ENCODE measurements at regions not wholly inside any gene's neighbourhood (a gene's known extent, or its start where the extent isn't known, plus 50 kb on each side); places are given as distances from the start of the nearest gene placed in this dataset.

- 56 to 58% methylated on average over 4 of the region's 4 CpGs for WGBS, 2 donors
These were observed 288.3 kb downstream of the AHR start for GRCh38 chr7:17586711-17587110.

GRCh38 chr7:17588730-17589129 is 290.3 kb downstream of the AHR start:
- Histone ChIP-seq H3K4me1 (no peaks in the 10 kb centered on the region), H3K27me3 (no peaks in the 10 kb centered on the region), H3K27ac (no peak overlapping the region), H3K36me3 (replicated peaks in 1 of 2; ENCODE audit: insufficient read depth in 1 of 2, low read depth in 2 of 2) (no peaks in the 10 kb centered on the region), H3K4me3 (no peak overlapping the region), H3K9me3 (no peaks in the 10 kb centered on the region)
- 76 to 78% methylated on average over 1 of the region's 1 CpG for WGBS, 2 donors
- no peak for TF ChIP-seq CTCF (IDR thresholded peaks at IDR 0.05)
- DNase-seq (no peak), ATAC-seq (no peak)
- intact Hi-C loops (cut with DNase I), result no loop called here

More at GRCh38 chr7:17586711-17587110, 288.3 kb downstream of the AHR start:
- no peaks in the 10 kb centered on the region for H3K36me3 ChIP-seq (replicated peaks in 1 of 2; ENCODE audit: insufficient read depth in 1 of 2, low read depth in 2 of 2)
- TF ChIP-seq POLR2A (IDR thresholded peaks at IDR 0.05), result no peak
- no peak for TF ChIP-seq CTCF (IDR thresholded peaks at IDR 0.05)
- DNase-seq, result no peak
- ATAC-seq, result no peak
- no peaks in the 10 kb centered on the region for H3K9me3 ChIP-seq
- no peaks in the 10 kb centered on the region for H3K27me3 ChIP-seq
- H3K27ac ChIP-seq, result no peak overlapping the region
- intact Hi-C loops (cut with DNase I), result no loop called here
- no peak overlapping the region for H3K4me3 ChIP-seq
- H3K4me1 ChIP-seq, result no peaks in the 10 kb centered on the region

GRCh38 chr7:17589671-17590070 is 291.2 kb downstream of the AHR start:
- Histone ChIP-seq H3K4me3 (no peak overlapping the region), H3K27me3 (no peaks in the 10 kb centered on the region), H3K9me3 (no peaks in the 10 kb centered on the region), H3K27ac (no peak overlapping the region), H3K36me3 (replicated peaks in 1 of 2; ENCODE audit: insufficient read depth in 1 of 2, low read depth in 2 of 2) (no peaks in the 10 kb centered on the region), H3K4me1 (no peaks in the 10 kb centered on the region)
- ATAC-seq (no peak), DNase-seq (no peak)
- 42 to 57% methylated on average over 6 of the region's 6 CpGs for WGBS, 2 donors
- TF ChIP-seq CTCF (IDR thresholded peaks at IDR 0.05), result no peak
- TF ChIP-seq POLR2A (IDR thresholded peaks at IDR 0.05), result no peak
- intact Hi-C loops (cut with DNase I), result no loop called here

GRCh38 chr7:17590221-17590620 is 291.8 kb downstream of the AHR start:
- WGBS, 2 donors, result 71% methylated on average over 2 of the region's 2 CpGs
- H3K27ac ChIP-seq, result no peak overlapping the region
- no peaks in the 10 kb centered on the region for H3K36me3 ChIP-seq (replicated peaks in 1 of 2; ENCODE audit: insufficient read depth in 1 of 2, low read depth in 2 of 2)
- no peak for ATAC-seq
- no peak for DNase-seq
- intact Hi-C loops (cut with DNase I), result no loop called here
- H3K4me1 ChIP-seq, result no peaks in the 10 kb centered on the region
- H3K9me3 ChIP-seq, result no peaks in the 10 kb centered on the region
- TF ChIP-seq CTCF (IDR thresholded peaks at IDR 0.05), result no peak
- TF ChIP-seq POLR2A (IDR thresholded peaks at IDR 0.05), result no peak
- no peaks in the 10 kb centered on the region for H3K27me3 ChIP-seq
- H3K4me3 ChIP-seq, result no peak overlapping the region

- no peaks in the 10 kb centered on the region for H3K4me1 ChIP-seq
- intact Hi-C loops (cut with DNase I), result no loop called here
- no peak overlapping the region for H3K27ac ChIP-seq
- DNase-seq (no peak), ATAC-seq (no peak)
- H3K27me3 ChIP-seq, result no peaks in the 10 kb centered on the region
- H3K4me3 ChIP-seq, result no peak overlapping the region
- H3K9me3 ChIP-seq, result no peaks in the 10 kb centered on the region
- TF ChIP-seq POLR2A (IDR thresholded peaks at IDR 0.05) (no peak), CTCF (IDR thresholded peaks at IDR 0.05) (no peak)
- 68 to 72% methylated on average over 1 of the region's 1 CpG for WGBS, 2 donors
- H3K36me3 ChIP-seq (replicated peaks in 1 of 2; ENCODE audit: insufficient read depth in 1 of 2, low read depth in 2 of 2), result no peaks in the 10 kb centered on the region
These were observed 295.5 kb downstream of the AHR start for GRCh38 chr7:17593819-17594419.
